ENCODE measurements at regions not wholly inside any gene's neighbourhood (a gene's known extent, or its start where the extent isn't known, plus 50 kb on each side); places are given as distances from the start of the nearest gene placed in this dataset.

- no peak for TF ChIP-seq CTCF (IDR thresholded peaks at IDR 0.05; ENCODE audit: low read depth, low read length, poor library complexity, severe bottlenecking)
- TF ChIP-seq EZH2phosphoT487 (IDR thresholded peaks at IDR 0.05; ENCODE audit: borderline replicate concordance, low read length) = no peak
Measured at GRCh38 chr14:86540636-86541247, 1010.8 kb downstream of the FLRT2 start.
